ENCODE measurements at regions not wholly inside any gene's neighbourhood (a gene's known extent, or its start where the extent isn't known, plus 50 kb on each side); places are given as distances from the start of the nearest gene placed in this dataset.

DNA sequence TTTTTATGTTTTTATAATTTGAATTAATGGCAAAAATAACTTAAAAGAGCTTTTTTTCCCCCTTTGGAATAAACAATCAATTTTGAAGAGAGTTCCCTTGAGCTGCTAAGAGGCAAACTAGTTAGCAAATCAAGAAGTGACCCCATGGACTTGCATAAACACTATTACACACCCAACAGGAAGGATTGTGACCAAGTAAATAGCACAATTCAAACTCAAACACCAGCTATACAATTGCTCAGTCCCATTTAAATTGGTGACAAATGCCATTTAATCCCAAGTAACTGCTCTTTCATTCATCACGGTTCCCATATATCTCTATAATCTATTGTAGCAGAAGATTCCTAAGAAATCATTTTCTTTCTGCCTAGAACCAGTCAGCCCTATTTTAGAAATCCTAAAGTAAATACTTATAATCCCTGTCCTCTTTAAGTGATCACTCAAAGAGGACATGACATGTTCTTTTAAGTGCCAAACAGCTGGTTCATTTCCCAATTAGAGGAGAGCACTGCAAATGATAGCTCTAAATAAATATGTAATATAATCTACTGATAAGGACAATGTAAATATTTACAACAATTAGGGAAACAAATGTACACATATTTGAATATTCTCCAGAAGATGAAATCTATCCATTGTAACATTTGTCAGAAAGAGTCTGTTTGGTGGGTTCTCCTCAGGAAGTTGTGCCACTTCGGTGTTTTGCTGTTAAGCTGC, 137.8 kb upstream of the ADAMTS9 start:
- DNase-seq = no peak
- in situ Hi-C loops (cut with MboI; ENCODE audit: low pct_ligation_motif_present in 1 of 4, low pct_unique_long_range_greater_than_20kb in 1 of 4, low sequenced_read_pairs in 3 of 4) = no loop called here
- H3K27ac ChIP-seq = no peak overlapping the region
- intact Hi-C loops (cut with DNase I; ENCODE audit: low total_unique reads) = no loop called here
- WGBS, 2 donors (ENCODE audit: low coverage in 1 of 2) = 58 to 65% methylated on average over 2 of the region's 2 CpGs
- no peaks in the 10 kb centered on the region for H3K36me3 ChIP-seq
- TF ChIP-seq POLR2AphosphoS5 (IDR thresholded peaks at IDR 0.05) = no peak
- TF ChIP-seq EP300 (IDR thresholded peaks at IDR 0.05; ENCODE audit: low read depth) = no peak
- no peak for TF ChIP-seq CTCF (IDR thresholded peaks at IDR 0.05)
- TF ChIP-seq POLR2A (IDR thresholded peaks at IDR 0.05) = no peak
- peaks cover 0 to 16% (median 4%) of the 10 kb centered on the region in 4 donors for H3K4me1 ChIP-seq
- H3K27me3 ChIP-seq = no peaks in the 10 kb centered on the region
- no peak overlapping the region for H3K4me3 ChIP-seq
- no peaks in the 10 kb centered on the region for H3K9me3 ChIP-seq

DNA sequence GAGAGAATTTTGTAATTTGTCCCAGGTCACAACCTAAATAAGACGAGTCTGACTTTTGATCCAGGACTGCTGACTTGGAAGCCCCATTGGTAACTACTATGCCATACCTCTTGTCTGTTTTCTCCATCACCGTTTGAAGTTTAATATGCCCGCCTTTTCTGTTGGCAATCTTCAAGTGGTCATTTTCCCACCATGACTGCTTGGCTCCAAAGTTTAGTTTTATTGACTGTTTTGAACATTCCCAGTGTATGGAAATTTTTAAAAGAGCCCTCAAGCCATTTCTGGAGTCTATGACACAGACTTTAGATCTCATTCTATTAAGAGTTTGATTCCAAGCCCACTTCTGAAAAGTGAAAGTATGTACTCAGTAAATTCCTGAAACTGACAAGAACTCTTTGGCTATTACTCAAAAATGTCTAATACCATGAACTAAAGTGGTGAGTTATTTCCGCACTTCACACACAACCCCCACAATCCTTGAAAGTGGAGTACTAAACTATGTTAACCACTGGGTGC, 136.7 kb upstream of the ADAMTS9 start:
- no peaks in the 10 kb centered on the region for H3K27me3 ChIP-seq
- H3K27ac ChIP-seq = no peak overlapping the region
- H3K4me3 ChIP-seq = no peak overlapping the region
- no peak for DNase-seq
- in situ Hi-C loops (cut with MboI; ENCODE audit: low pct_ligation_motif_present in 1 of 4, low pct_unique_long_range_greater_than_20kb in 1 of 4, low sequenced_read_pairs in 3 of 4) (no loop called here), intact Hi-C loops (cut with DNase I; ENCODE audit: low total_unique reads) (no loop called here)
- H3K36me3 ChIP-seq = no peaks in the 10 kb centered on the region
- H3K9me3 ChIP-seq = no peaks in the 10 kb centered on the region
- H3K4me1 ChIP-seq = peaks cover 0 to 16% (median 4%) of the 10 kb centered on the region in 4 donors
- WGBS, 2 donors (ENCODE audit: low coverage in 1 of 2) = 65 to 83% methylated on average over 4 of the region's 4 CpGs
- TF ChIP-seq CTCF (IDR thresholded peaks at IDR 0.05) (no peak), EP300 (IDR thresholded peaks at IDR 0.05; ENCODE audit: low read depth) (no peak), POLR2A (IDR thresholded peaks at IDR 0.05) (no peak), POLR2AphosphoS5 (IDR thresholded peaks at IDR 0.05) (no peak)

DNA sequence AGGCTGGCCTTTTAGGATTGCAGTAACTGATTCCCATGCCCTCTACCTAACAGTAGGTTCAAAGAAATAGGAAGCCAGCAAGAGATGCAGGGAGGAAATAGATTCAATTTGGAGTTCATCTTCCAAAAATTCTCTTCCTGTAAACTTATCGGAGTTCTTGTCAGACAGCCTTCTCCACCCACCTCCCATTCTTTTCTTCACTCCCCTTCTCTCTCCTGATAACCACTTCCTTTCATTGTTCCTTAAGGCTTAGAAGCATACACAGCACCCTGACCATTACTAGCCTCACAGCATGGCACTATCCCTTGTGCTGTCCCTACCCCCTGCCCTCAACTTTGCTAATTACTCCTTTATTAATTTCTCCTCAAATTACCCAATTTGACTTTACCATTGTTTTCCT, 130.4 kb upstream of the ADAMTS9 start:
- no peak overlapping the region for H3K4me3 ChIP-seq
- DNase-seq = no peak
- H3K27ac ChIP-seq = no peak overlapping the region
- peaks cover 0 to 20% (median 2%) of the 10 kb centered on the region in 4 donors for H3K4me1 ChIP-seq
- 78 to 80% methylated on average over 1 of the region's 1 CpG for WGBS, 2 donors (ENCODE audit: low coverage in 1 of 2)
- in situ Hi-C loops (cut with MboI; ENCODE audit: low pct_ligation_motif_present in 1 of 4, low pct_unique_long_range_greater_than_20kb in 1 of 4, low sequenced_read_pairs in 3 of 4) (no loop called here), intact Hi-C loops (cut with DNase I; ENCODE audit: low total_unique reads) (no loop called here)
- TF ChIP-seq POLR2AphosphoS5 (IDR thresholded peaks at IDR 0.05) = no peak
- TF ChIP-seq POLR2A (IDR thresholded peaks at IDR 0.05) = no peak
- TF ChIP-seq CTCF (IDR thresholded peaks at IDR 0.05) = no peak
- TF ChIP-seq EP300 (IDR thresholded peaks at IDR 0.05; ENCODE audit: low read depth) = no peak
- no peaks in the 10 kb centered on the region for H3K36me3 ChIP-seq
- H3K9me3 ChIP-seq = no peaks in the 10 kb centered on the region
- no peaks in the 10 kb centered on the region for H3K27me3 ChIP-seq

DNA sequence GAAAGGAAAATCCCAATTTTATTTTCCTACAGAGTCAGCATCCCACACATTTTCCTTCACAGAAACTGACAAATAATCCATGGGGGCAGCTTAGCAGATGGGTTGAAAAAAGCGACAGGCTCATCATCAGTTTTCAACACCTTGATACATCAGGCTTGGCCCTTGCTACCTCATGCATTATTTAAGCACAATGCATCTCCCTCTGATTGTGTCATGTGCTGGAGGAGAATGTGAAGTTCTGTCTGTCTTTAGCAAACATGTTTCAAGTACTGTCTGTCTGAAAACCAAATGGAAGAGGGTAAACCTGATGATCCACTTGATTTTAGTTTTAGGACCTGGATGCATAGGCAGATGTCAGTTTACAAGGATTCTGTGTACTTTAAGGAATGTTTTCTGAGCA, 128.6 kb upstream of the ADAMTS9 start:
- TF ChIP-seq CTCF (IDR thresholded peaks at IDR 0.05) (no peak), POLR2AphosphoS5 (IDR thresholded peaks at IDR 0.05) (no peak), POLR2A (IDR thresholded peaks at IDR 0.05) (no peak), EP300 (IDR thresholded peaks at IDR 0.05; ENCODE audit: low read depth) (no peak)
- H3K4me1 ChIP-seq = peaks cover 0 to 21% (median 2%) of the 10 kb centered on the region in 4 donors
- WGBS, 2 donors (ENCODE audit: low coverage in 1 of 2) = 86% methylated on average over 1 of the region's 1 CpG; no CpG with 5 or more reads in 1 of the 2 donors
- no peaks in the 10 kb centered on the region for H3K36me3 ChIP-seq
- no peaks in the 10 kb centered on the region for H3K27me3 ChIP-seq
- H3K9me3 ChIP-seq = no peaks in the 10 kb centered on the region
- no peak for DNase-seq
- intact Hi-C loops (cut with DNase I; ENCODE audit: low total_unique reads) (no loop called here), in situ Hi-C loops (cut with MboI; ENCODE audit: low pct_ligation_motif_present in 1 of 4, low pct_unique_long_range_greater_than_20kb in 1 of 4, low sequenced_read_pairs in 3 of 4) (no loop called here)
- peak overlapping the region in 1 of 4 donors; percentile 67 for H3K27ac ChIP-seq
- no peak overlapping the region for H3K4me3 ChIP-seq

All from transverse colon (tissue), 4 donors.